Endothelial cell of umbilical vein (primary cell): ENCODE measurements at regions not wholly inside any gene's neighbourhood (a gene's known extent, or its start where the extent isn't known, plus 50 kb on each side); places are given as distances from the start of the nearest gene placed in this dataset.

ENCODE experiments used
- EZH2 ChIP-seq: IDR thresholded peaks from 2 replicates; pipeline ENCODE4 v1.6.1; 2012; ENCODE audit warnings: borderline replicate concordance, low read depth, mild to moderate bottlenecking, moderate library complexity, low read length, inconsistent platforms; ENCODE audit not compliant: severe bottlenecking
- GATA2 ChIP-seq: IDR thresholded peaks from 2 replicates; pipeline ENCODE4 v1.7.0; 2011; ENCODE audit warnings: low read depth, mild to moderate bottlenecking, moderate library complexity, mixed read lengths, low read length; ENCODE audit not compliant: insufficient read length, insufficient read depth
- MYC ChIP-seq: IDR thresholded peaks from one replicate; pipeline ENCODE4 v1.6.1; 2011; ENCODE audit warnings: mild to moderate bottlenecking, low read depth, low read length
- POLR2A ChIP-seq: IDR thresholded peaks from 2 replicates; pipeline ENCODE4 v1.6.1; 2012; ENCODE audit warnings: low read depth, mild to moderate bottlenecking, control low read depth, low read length
- POLR2AphosphoS5 ChIP-seq: IDR thresholded peaks from 2 replicates; pipeline ENCODE4 v1.6.1; 2012; ENCODE audit warnings: low read depth, mild to moderate bottlenecking, control low read depth, low read length, moderate library complexity; ENCODE audit not compliant: insufficient read depth
- TF ChIP-seq, protein P1 (sequence below), 2 donors: IDR thresholded peaks; 1 replicate in 1 of 2; 2 replicates in 1 of 2; pipeline ENCODE4 v1.5.1; 2011; ENCODE audit warnings: low read length in 2 of 2, mild to moderate bottlenecking in 2 of 2, moderate library complexity in 2 of 2, control low read depth in 1 of 2, inconsistent platforms in 1 of 2, low read depth in 1 of 2; ENCODE audit not compliant: insufficient read depth in 1 of 2; ENCODE audit errors: extremely low read depth in 1 of 2
- TF ChIP-seq, protein P2 (sequence below): IDR thresholded peaks from 2 replicates; pipeline ENCODE4 v1.6.1; 2011; ENCODE audit not compliant: insufficient read depth, insufficient read length

DNA sequence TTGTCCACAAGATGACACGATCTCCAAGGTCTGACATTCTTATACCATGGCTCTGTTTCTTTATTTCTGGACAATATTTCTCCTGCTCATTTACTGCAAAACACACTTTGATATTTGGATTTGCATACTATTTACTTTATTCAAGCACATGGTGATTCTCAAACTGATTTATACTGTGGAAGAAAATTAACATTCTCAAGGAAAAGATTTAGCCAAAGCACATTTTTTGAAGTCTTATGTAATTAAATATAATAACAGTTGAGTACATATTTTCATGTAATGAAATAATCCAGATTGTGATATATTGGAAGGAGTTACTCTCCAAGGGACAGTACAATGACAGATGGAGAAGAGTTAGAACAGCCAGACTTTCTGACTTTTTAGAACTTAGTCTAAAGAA is 155.8 kb upstream of the CT83 start:
- TF ChIP-seq, protein P1, sequence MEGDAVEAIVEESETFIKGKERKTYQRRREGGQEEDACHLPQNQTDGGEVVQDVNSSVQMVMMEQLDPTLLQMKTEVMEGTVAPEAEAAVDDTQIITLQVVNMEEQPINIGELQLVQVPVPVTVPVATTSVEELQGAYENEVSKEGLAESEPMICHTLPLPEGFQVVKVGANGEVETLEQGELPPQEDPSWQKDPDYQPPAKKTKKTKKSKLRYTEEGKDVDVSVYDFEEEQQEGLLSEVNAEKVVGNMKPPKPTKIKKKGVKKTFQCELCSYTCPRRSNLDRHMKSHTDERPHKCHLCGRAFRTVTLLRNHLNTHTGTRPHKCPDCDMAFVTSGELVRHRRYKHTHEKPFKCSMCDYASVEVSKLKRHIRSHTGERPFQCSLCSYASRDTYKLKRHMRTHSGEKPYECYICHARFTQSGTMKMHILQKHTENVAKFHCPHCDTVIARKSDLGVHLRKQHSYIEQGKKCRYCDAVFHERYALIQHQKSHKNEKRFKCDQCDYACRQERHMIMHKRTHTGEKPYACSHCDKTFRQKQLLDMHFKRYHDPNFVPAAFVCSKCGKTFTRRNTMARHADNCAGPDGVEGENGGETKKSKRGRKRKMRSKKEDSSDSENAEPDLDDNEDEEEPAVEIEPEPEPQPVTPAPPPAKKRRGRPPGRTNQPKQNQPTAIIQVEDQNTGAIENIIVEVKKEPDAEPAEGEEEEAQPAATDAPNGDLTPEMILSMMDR (IDR thresholded peaks at IDR 0.05; ENCODE audit: extremely low read depth in 1 of 2, insufficient read depth in 1 of 2, low read depth in 1 of 2, low read length in 2 of 2) = no peak
- TF ChIP-seq GATA2 (no peak), POLR2AphosphoS5 (no peak), EZH2 (no peak), POLR2A (no peak), MYC (no peak)
- TF ChIP-seq, protein P2, sequence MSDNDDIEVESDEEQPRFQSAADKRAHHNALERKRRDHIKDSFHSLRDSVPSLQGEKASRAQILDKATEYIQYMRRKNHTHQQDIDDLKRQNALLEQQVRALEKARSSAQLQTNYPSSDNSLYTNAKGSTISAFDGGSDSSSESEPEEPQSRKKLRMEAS = no peak
